Activated CD4-positive, alpha-beta T cell treated with anti-CD3 and anti-CD28 coated beads, Interleukin-2, amount 10 ng/mL, durations not matched to agents 24 days and 14 days (primary cell): ENCODE measurements at regions not wholly inside any gene's neighbourhood (a gene's known extent, or its start where the extent isn't known, plus 50 kb on each side); places are given as distances from the start of the nearest gene placed in this dataset.

Source experiments
- DNase-seq: peaks from one replicate; pipeline ENCODE4 v3.0.0; 2022
- H3K27ac Mint-ChIP-seq: one replicate; pipeline ENCODE4 v1.8.0; 2022; ENCODE audit warnings: mild to moderate bottlenecking, mixed read lengths
- H3K27me3 Mint-ChIP-seq: one replicate; pipeline ENCODE4 v1.8.0; 2022; ENCODE audit warnings: mixed read lengths
- H3K36me3 Mint-ChIP-seq: one replicate; pipeline ENCODE4 v1.8.0; 2022; ENCODE audit warnings: low read depth, mild to moderate bottlenecking, mixed read lengths
- H3K4me1 Mint-ChIP-seq: one replicate; pipeline ENCODE4 v1.8.0; 2021; ENCODE audit warnings: mixed read lengths
- H3K4me3 Mint-ChIP-seq: one replicate; pipeline ENCODE4 v1.8.0; 2022; ENCODE audit warnings: mild to moderate bottlenecking, moderate library complexity, mixed read lengths
- H3K9me3 Mint-ChIP-seq: one replicate; pipeline ENCODE4 v1.8.0; 2021; ENCODE audit warnings: mixed read lengths
- intact Hi-C: fragments of 100-400 bp; cut with micrococcal nuclease; formaldehyde crosslinking; loops from one replicate; pipeline ENCODE4 v1.15.1; 2023

GRCh38 chr15:62933386-62933785, 109.2 kb upstream of the TPM1 start:
- Mint-ChIP-seq H3K27me3 (peaks cover 25% of the 10 kb centered on the region), H3K4me3 (no peak overlapping the region)

GRCh38 chr15:62934236-62934971, 108.1 kb upstream of the TPM1 start:
- intact Hi-C loops, result no loop called here
- Mint-ChIP-seq H3K9me3 (no peaks in the 10 kb centered on the region), H3K27ac (no peak overlapping the region), H3K4me1 (peaks cover 5% of the 10 kb centered on the region), H3K4me3 (no peak overlapping the region), H3K36me3 (no peaks in the 10 kb centered on the region), H3K27me3 (peaks cover 22% of the 10 kb centered on the region)
- DNase-seq, result no peak

More at GRCh38 chr15:62933386-62933785, 109.2 kb upstream of the TPM1 start:
- Mint-ChIP-seq H3K36me3 (no peaks in the 10 kb centered on the region), H3K27ac (no peak overlapping the region), H3K4me1 (peaks cover 2% of the 10 kb centered on the region), H3K9me3 (no peaks in the 10 kb centered on the region)
- intact Hi-C loops, result no loop called here
- DNase-seq, result no peak

- Mint-ChIP-seq H3K36me3 (no peaks in the 10 kb centered on the region), H3K4me1 (peaks cover 5% of the 10 kb centered on the region), H3K4me3 (no peak overlapping the region), H3K27me3 (peaks cover 19% of the 10 kb centered on the region), H3K9me3 (no peaks in the 10 kb centered on the region), H3K27ac (no peak overlapping the region)
- no peak for DNase-seq
- intact Hi-C loops, result no loop called here
Measured at GRCh38 chr15:62935300-62936081, 107.1 kb upstream of the TPM1 start.

- H3K4me1 Mint-ChIP-seq, result peaks cover 5% of the 10 kb centered on the region
- intact Hi-C loops, result no loop called here
- DNase-seq, result no peak
- H3K27ac Mint-ChIP-seq, result no peak overlapping the region
- H3K9me3 Mint-ChIP-seq, result no peaks in the 10 kb centered on the region
- H3K4me3 Mint-ChIP-seq, result no peak overlapping the region
- H3K27me3 Mint-ChIP-seq, result peaks cover 13% of the 10 kb centered on the region
- no peaks in the 10 kb centered on the region for H3K36me3 Mint-ChIP-seq
Measured at GRCh38 chr15:62938825-62939224, 103.7 kb upstream of the TPM1 start.

GRCh38 chr15:62940093-62940754, 102.3 kb upstream of the TPM1 start:
- Mint-ChIP-seq H3K36me3 (no peaks in the 10 kb centered on the region), H3K9me3 (no peaks in the 10 kb centered on the region), H3K27ac (no peak overlapping the region), H3K27me3 (peaks cover 10% of the 10 kb centered on the region), H3K4me3 (no peak overlapping the region), H3K4me1 (peaks cover 5% of the 10 kb centered on the region)
- intact Hi-C loops, result no loop called here
- no peak for DNase-seq

GRCh38 chr15:62940755-62941361, 101.7 kb upstream of the TPM1 start:
- Mint-ChIP-seq H3K4me1 (peaks cover 4% of the 10 kb centered on the region), H3K27ac (no peak overlapping the region), H3K27me3 (peaks cover 10% of the 10 kb centered on the region), H3K36me3 (no peaks in the 10 kb centered on the region), H3K4me3 (no peak overlapping the region), H3K9me3 (no peaks in the 10 kb centered on the region)
- DNase-seq, result no peak
- intact Hi-C loops, result no loop called here

- H3K4me3 Mint-ChIP-seq, result no peak overlapping the region
- no peak overlapping the region for H3K27ac Mint-ChIP-seq
- H3K36me3 Mint-ChIP-seq, result no peaks in the 10 kb centered on the region
- intact Hi-C loops, result no loop called here
- H3K9me3 Mint-ChIP-seq, result no peaks in the 10 kb centered on the region
- peaks cover 4% of the 10 kb centered on the region for H3K4me1 Mint-ChIP-seq
- no peak for DNase-seq
- peaks cover 8% of the 10 kb centered on the region for H3K27me3 Mint-ChIP-seq
Measured at GRCh38 chr15:62941699-62942098, 100.8 kb upstream of the TPM1 start.

GRCh38 chr15:62942428-62942827, 100.1 kb upstream of the TPM1 start:
- Mint-ChIP-seq H3K9me3 (no peaks in the 10 kb centered on the region), H3K4me3 (no peak overlapping the region), H3K4me1 (peaks cover 4% of the 10 kb centered on the region), H3K27ac (no peak overlapping the region), H3K27me3 (peaks cover 10% of the 10 kb centered on the region), H3K36me3 (no peaks in the 10 kb centered on the region)
- intact Hi-C loops, result no loop called here
- DNase-seq, result no peak

- Mint-ChIP-seq H3K9me3 (no peaks in the 10 kb centered on the region), H3K4me3 (no peak overlapping the region), H3K27ac (no peak overlapping the region), H3K4me1 (no peaks in the 10 kb centered on the region), H3K27me3 (peaks cover 21% of the 10 kb centered on the region), H3K36me3 (no peaks in the 10 kb centered on the region)
- no peak for DNase-seq
- intact Hi-C loops, result no loop called here
Measured at GRCh38 chr15:62945063-62945462, 97.5 kb upstream of the TPM1 start.

GRCh38 chr15:62945760-62946159, 96.8 kb upstream of the TPM1 start:
- intact Hi-C loops, result no loop called here
- Mint-ChIP-seq H3K27ac (no peak overlapping the region), H3K27me3 (peaks cover 21% of the 10 kb centered on the region)

GRCh38 chr15:62946940-62947339, 95.6 kb upstream of the TPM1 start:
- Mint-ChIP-seq H3K27ac (no peak overlapping the region), H3K27me3 (peaks cover 26% of the 10 kb centered on the region), H3K4me1 (no peaks in the 10 kb centered on the region), H3K9me3 (no peaks in the 10 kb centered on the region), H3K36me3 (no peaks in the 10 kb centered on the region), H3K4me3 (no peak overlapping the region)
- DNase-seq, result no peak
- intact Hi-C loops, result no loop called here

More at GRCh38 chr15:62945760-62946159, 96.8 kb upstream of the TPM1 start:
- Mint-ChIP-seq H3K4me1 (no peaks in the 10 kb centered on the region), H3K4me3 (no peak overlapping the region), H3K36me3 (no peaks in the 10 kb centered on the region), H3K9me3 (no peaks in the 10 kb centered on the region)
- no peak for DNase-seq

- Mint-ChIP-seq H3K4me1 (no peaks in the 10 kb centered on the region), H3K27ac (no peak overlapping the region), H3K4me3 (no peak overlapping the region), H3K27me3 (peaks cover 39% of the 10 kb centered on the region), H3K9me3 (no peaks in the 10 kb centered on the region), H3K36me3 (no peaks in the 10 kb centered on the region)
- intact Hi-C loops, result no loop called here
- no peak for DNase-seq
Measured at GRCh38 chr15:62950462-62950931, 92.0 kb upstream of the TPM1 start.

GRCh38 chr15:62951481-62951880, 91.1 kb upstream of the TPM1 start:
- no peak for DNase-seq
- peaks cover 40% of the 10 kb centered on the region for H3K27me3 Mint-ChIP-seq
- H3K4me1 Mint-ChIP-seq, result no peaks in the 10 kb centered on the region
- H3K4me3 Mint-ChIP-seq, result no peak overlapping the region
- no peaks in the 10 kb centered on the region for H3K9me3 Mint-ChIP-seq
- H3K36me3 Mint-ChIP-seq, result no peaks in the 10 kb centered on the region
- intact Hi-C loops, result no loop called here
- no peak overlapping the region for H3K27ac Mint-ChIP-seq

GRCh38 chr15:62953021-62953420, 89.5 kb upstream of the TPM1 start:
- Mint-ChIP-seq H3K9me3 (no peaks in the 10 kb centered on the region), H3K27me3 (peaks cover 35% of the 10 kb centered on the region), H3K36me3 (no peaks in the 10 kb centered on the region), H3K27ac (no peak overlapping the region), H3K4me3 (no peak overlapping the region), H3K4me1 (no peaks in the 10 kb centered on the region)
- no peak for DNase-seq
- intact Hi-C loops, result no loop called here
